ENCODE measurements at regions not wholly inside any gene's neighbourhood (a gene's known extent, or its start where the extent isn't known, plus 50 kb on each side); places are given as distances from the start of the nearest gene placed in this dataset.

DNA sequence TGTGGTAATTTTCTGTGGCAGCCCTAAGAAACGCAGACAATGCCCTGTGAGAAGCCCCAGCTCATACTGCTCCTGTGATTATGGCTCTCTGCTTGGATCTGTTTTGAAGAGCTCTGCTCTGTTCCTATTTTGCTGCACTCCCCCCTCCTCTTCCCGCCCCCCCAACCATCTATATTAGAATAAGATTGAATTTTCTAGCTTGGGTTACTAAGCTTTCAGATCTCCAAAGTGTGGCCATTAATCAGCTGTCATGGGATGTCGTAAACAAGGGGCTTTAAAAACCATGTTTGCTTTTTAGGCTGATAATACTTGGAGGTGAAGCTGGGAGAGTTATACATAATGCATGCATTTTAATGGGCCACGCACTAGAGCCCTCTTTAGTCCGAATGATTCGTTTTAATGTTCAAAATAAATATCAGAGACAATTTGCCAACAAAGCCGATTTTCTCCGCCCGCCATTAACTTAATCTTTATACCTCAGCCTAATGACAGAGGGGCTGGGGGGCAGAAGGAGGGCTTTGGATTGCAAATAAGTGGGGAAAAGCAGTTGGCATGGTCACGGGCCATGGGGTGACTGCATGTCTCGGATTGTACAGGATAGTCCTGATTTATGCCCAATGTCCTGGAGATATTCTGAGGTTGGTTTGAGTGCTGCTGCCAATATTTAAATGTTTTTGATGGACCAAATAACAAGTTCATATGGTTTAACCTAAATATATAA, 165.5 kb downstream of the RPS24 start:
- TF ChIP-seq, protein P1, sequence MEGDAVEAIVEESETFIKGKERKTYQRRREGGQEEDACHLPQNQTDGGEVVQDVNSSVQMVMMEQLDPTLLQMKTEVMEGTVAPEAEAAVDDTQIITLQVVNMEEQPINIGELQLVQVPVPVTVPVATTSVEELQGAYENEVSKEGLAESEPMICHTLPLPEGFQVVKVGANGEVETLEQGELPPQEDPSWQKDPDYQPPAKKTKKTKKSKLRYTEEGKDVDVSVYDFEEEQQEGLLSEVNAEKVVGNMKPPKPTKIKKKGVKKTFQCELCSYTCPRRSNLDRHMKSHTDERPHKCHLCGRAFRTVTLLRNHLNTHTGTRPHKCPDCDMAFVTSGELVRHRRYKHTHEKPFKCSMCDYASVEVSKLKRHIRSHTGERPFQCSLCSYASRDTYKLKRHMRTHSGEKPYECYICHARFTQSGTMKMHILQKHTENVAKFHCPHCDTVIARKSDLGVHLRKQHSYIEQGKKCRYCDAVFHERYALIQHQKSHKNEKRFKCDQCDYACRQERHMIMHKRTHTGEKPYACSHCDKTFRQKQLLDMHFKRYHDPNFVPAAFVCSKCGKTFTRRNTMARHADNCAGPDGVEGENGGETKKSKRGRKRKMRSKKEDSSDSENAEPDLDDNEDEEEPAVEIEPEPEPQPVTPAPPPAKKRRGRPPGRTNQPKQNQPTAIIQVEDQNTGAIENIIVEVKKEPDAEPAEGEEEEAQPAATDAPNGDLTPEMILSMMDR (IDR thresholded peaks at IDR 0.05): no peak
- TF ChIP-seq ZFX (IDR thresholded peaks at IDR 0.05; ENCODE audit: borderline replicate concordance): no peak

All from 22Rv1 (cell line).